Thyroid gland (tissue), 4 donors: ENCODE measurements at regions not wholly inside any gene's neighbourhood (a gene's known extent, or its start where the extent isn't known, plus 50 kb on each side); places are given as distances from the start of the nearest gene placed in this dataset.

Experiments used
- DNase-seq, 2 donors: peaks; one replicate each; pipeline ENCODE4 v3.0.0-alpha.2; 2019
- H3K27ac ChIP-seq, 3 donors: fragments of 200-600 bp; sonication (generic); 1 replicate in 2 of 3; 2 replicates in 1 of 3; pipeline ENCODE4 v1.5.1; 2016 to 2019; ENCODE audit warnings: mild to moderate bottlenecking in 1 of 3, moderate library complexity in 1 of 3
- H3K27me3 ChIP-seq: fragments of 200-600 bp; sonication (generic); one replicate; pipeline ENCODE4 v1.5.1; 2019
- H3K36me3 ChIP-seq, 2 donors: fragments of 200-600 bp; sonication (generic); one replicate each; pipeline ENCODE4 v1.5.1; 2016 to 2019
- H3K4me1 ChIP-seq, 2 donors: fragments of 200-600 bp; sonication (generic); one replicate each; pipeline ENCODE4 v1.5.1; 2017 to 2019
- H3K4me3 ChIP-seq, 3 donors: fragments of 200-600 bp; sonication (generic); replicated peaks in 1 of 3; 1 replicate in 2 of 3; 2 replicates in 1 of 3; pipeline ENCODE4 v1.5.1; 2016; ENCODE audit warnings: mild to moderate bottlenecking in 1 of 3
- H3K9me3 ChIP-seq: fragments of 200-600 bp; sonication (generic); one replicate; pipeline ENCODE4 v1.5.1; 2017
- POLR2A ChIP-seq, 2 donors: fragments of 450-650 bp; IDR thresholded peaks; one replicate each; pipeline ENCODE4 v1.6.1; 2017; ENCODE audit warnings: antibody characterized with exemption in 2 of 2, mild to moderate bottlenecking in 2 of 2, moderate library complexity in 1 of 2
- WGBS, 2 donors: methylation state at CpG; one replicate each; pipeline ENCODE4 v1.1.5; 2017; 5-methylcytosine and 5-hydroxymethylcytosine counted together
- intact Hi-C: fragments of 100-400 bp; cut with DNase I; formaldehyde crosslinking; loops from one replicate; pipeline ENCODE4 v1.15.1; 2023
- TF ChIP-seq, protein P1 (sequence below), 6 experiments: fragments of 200-600 bp in 3 of 6; fragments of 450-650 bp in 3 of 6; sonication (generic) in 3 of 6; IDR thresholded peaks; one replicate each; pipeline ENCODE4 v1.5.1; 2016 to 2019; ENCODE audit warnings: antibody characterized with exemption in 6 of 6, mild to moderate bottlenecking in 2 of 6, inconsistent platforms in 1 of 6, moderate library complexity in 1 of 6

DNA sequence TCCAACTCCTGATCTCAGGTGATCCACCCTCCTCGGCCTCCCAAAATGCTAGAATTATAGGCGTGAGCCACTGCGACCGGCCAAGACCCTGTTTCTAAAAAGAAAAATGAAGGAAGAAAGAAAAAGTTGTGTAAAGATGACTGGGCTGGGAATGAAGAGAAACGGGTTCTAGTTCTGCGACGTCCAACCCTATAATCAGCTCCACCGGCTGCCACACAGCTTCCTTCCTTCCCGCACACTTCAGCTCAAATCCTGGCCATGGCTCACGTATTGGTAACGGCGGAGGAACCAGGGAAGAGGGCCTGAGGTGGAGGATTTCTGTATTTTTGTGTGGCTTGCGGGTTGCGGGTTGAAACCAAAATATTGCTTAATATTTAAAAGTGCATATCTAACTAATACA, 88.1 kb downstream of the MYL12B start:
- Histone ChIP-seq H3K27me3 (no peaks in the 10 kb centered on the region), H3K9me3 (no peaks in the 10 kb centered on the region), H3K4me1 (no peaks in the 10 kb centered on the region), H3K27ac (no peak overlapping the region), H3K4me3 (no peak overlapping the region), H3K36me3 (no peaks in the 10 kb centered on the region)
- DNase-seq: no peak
- no peak for TF ChIP-seq POLR2A (IDR thresholded peaks at IDR 0.05)
- TF ChIP-seq, protein P1, sequence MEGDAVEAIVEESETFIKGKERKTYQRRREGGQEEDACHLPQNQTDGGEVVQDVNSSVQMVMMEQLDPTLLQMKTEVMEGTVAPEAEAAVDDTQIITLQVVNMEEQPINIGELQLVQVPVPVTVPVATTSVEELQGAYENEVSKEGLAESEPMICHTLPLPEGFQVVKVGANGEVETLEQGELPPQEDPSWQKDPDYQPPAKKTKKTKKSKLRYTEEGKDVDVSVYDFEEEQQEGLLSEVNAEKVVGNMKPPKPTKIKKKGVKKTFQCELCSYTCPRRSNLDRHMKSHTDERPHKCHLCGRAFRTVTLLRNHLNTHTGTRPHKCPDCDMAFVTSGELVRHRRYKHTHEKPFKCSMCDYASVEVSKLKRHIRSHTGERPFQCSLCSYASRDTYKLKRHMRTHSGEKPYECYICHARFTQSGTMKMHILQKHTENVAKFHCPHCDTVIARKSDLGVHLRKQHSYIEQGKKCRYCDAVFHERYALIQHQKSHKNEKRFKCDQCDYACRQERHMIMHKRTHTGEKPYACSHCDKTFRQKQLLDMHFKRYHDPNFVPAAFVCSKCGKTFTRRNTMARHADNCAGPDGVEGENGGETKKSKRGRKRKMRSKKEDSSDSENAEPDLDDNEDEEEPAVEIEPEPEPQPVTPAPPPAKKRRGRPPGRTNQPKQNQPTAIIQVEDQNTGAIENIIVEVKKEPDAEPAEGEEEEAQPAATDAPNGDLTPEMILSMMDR (IDR thresholded peaks at IDR 0.05): no peak
- intact Hi-C loops: no loop called here
- 94 to 95% methylated on average over 14 of the region's 14 CpGs for WGBS, 2 donors

- H3K9me3 ChIP-seq: no peaks in the 10 kb centered on the region
- intact Hi-C loops: no loop called here
- no peak for DNase-seq
- H3K27ac ChIP-seq: no peak overlapping the region
- no peaks in the 10 kb centered on the region for H3K27me3 ChIP-seq
- H3K4me1 ChIP-seq: no peaks in the 10 kb centered on the region
- H3K4me3 ChIP-seq: no peak overlapping the region
- TF ChIP-seq, protein P1 (IDR thresholded peaks at IDR 0.05): no peak
- no peak for TF ChIP-seq POLR2A (IDR thresholded peaks at IDR 0.05)
- no peaks in the 10 kb centered on the region for H3K36me3 ChIP-seq
- 79% methylated on average over 11 of the region's 11 CpGs for WGBS, 2 donors
These were observed 88.9 kb downstream of the MYL12B start for GRCh38 chr18:3350566-3351527.

DNA sequence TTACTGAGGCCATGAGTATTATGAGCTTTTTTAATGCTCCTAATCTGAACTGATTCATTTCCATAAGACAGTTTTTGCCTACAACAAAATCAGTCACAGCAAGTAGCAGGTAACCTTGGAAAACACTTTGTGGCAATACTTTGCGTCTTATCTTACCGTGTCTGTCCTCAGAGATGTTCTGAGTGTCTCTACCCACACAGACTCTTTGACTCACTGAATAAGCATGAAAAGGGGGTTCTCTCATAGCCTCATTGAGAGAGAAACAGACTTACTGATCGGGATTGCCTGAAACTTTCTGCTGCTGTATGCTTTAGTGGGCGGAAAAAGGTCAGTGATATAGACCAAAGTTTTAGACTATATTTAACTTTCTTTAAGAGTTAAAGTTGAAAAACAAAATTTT, 92.6 kb downstream of the MYL12B start:
- 65 to 82% methylated on average over 4 of the region's 4 CpGs for WGBS, 2 donors
- no peaks in the 10 kb centered on the region for H3K4me1 ChIP-seq
- H3K9me3 ChIP-seq: no peaks in the 10 kb centered on the region
- DNase-seq: no peak
- H3K36me3 ChIP-seq: no peaks in the 10 kb centered on the region
- no peaks in the 10 kb centered on the region for H3K27me3 ChIP-seq
- H3K4me3 ChIP-seq: no peak overlapping the region
- intact Hi-C loops: no loop called here
- no peak for TF ChIP-seq POLR2A (IDR thresholded peaks at IDR 0.05)
- TF ChIP-seq, protein P1 (IDR thresholded peaks at IDR 0.05): no peak
- H3K27ac ChIP-seq: no peak overlapping the region

DNA sequence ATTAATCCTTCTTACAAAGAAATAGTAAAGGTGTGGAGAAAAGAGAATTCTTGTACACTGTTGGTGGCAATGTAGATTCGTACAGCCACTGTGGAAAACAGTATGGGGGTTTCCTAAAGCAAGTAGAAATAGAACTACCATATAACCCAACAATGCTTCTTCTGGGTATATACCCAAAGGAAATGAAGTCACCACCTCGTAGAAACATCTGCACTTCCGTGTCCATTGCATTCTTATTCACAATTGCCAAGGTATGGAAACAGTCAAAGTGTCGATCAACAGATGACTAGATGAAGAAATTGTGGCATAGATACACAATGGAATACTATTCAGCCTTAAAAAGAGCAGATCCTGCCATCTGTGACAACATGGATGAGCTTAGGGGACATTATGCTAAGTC, 93.4 kb upstream of the TGIF1 start:
- Histone ChIP-seq H3K9me3 (no peaks in the 10 kb centered on the region), H3K27me3 (no peaks in the 10 kb centered on the region), H3K27ac (no peak overlapping the region), H3K4me1 (no peaks in the 10 kb centered on the region), H3K36me3 (no peaks in the 10 kb centered on the region), H3K4me3 (no peak overlapping the region)
- TF ChIP-seq POLR2A (IDR thresholded peaks at IDR 0.05): no peak
- TF ChIP-seq, protein P1 (IDR thresholded peaks at IDR 0.05): no peak
- no peak for DNase-seq
- intact Hi-C loops: no loop called here
- WGBS, 2 donors: 75 to 79% methylated on average over 4 of the region's 4 CpGs

DNA sequence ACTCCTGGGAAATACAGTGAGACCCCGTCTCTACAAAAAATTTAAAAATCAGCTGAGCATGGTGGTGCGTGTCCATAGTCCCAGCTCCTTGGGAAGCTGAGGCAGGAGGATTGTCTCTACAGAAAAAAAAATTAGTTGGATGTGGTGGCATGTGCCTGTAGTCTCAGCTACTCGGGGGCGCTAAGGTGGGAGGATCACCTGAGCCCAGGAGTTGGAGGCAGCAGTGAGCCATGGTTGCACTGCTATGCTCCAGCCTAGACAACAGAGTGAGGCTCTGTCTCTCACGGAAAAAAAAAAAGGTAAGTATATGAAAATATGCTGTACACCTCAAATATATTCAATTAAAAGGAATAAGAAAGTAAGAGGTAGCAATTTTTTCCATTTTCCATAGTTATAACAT, 92.5 kb upstream of the TGIF1 start:
- DNase-seq: no peak
- no peak overlapping the region for H3K4me3 ChIP-seq
- 83 to 86% methylated on average over 5 of the region's 5 CpGs for WGBS, 2 donors
- no peaks in the 10 kb centered on the region for H3K36me3 ChIP-seq
- intact Hi-C loops: no loop called here
- TF ChIP-seq, protein P1 (IDR thresholded peaks at IDR 0.05): no peak
- no peak for TF ChIP-seq POLR2A (IDR thresholded peaks at IDR 0.05)
- no peaks in the 10 kb centered on the region for H3K27me3 ChIP-seq
- no peaks in the 10 kb centered on the region for H3K9me3 ChIP-seq
- H3K27ac ChIP-seq: no peak overlapping the region
- no peaks in the 10 kb centered on the region for H3K4me1 ChIP-seq
